ENCODE measurements at regions not wholly inside any gene's neighbourhood (a gene's known extent, or its start where the extent isn't known, plus 50 kb on each side); places are given as distances from the start of the nearest gene placed in this dataset.
"Not testable (repeated sequence)": the region's sequence is repeated elsewhere in the genome, so short reads cannot be mapped to it uniquely, and the experiment has no call there.

- no peaks in the 10 kb centered on the region for H3K9me3 ChIP-seq (ENCODE audit: control insufficient read depth, insufficient read depth, low read depth, low read length)
- peak in 1 of 2 donors; percentile 4 for DNase-seq (ENCODE audit: low read depth in 2 of 2)
- H2AFZ ChIP-seq (ENCODE audit: low read length), result no peak overlapping the region
- no peak overlapping the region for H3K9ac ChIP-seq (ENCODE audit: insufficient read depth, low read length)
- H3K79me2 ChIP-seq (ENCODE audit: control insufficient read depth, insufficient read depth, low read length), result no peaks in the 10 kb centered on the region
- peak overlapping the region; percentile 8 to 81 (median 29) for H3K4me3 ChIP-seq (replicated peaks in 1 of 4; ENCODE audit: control extremely low read depth in 1 of 4, insufficient read depth in 1 of 4, low read depth in 3 of 4, low read length in 4 of 4)
- H3K4me2 ChIP-seq (ENCODE audit: extremely low read depth, insufficient read depth, low read length), result peak overlapping the region; percentile 83
- H4K20me1 ChIP-seq (ENCODE audit: control insufficient read depth, extremely low read depth, insufficient read depth, low read length), result no peaks in the 10 kb centered on the region
- no peaks in the 10 kb centered on the region for H3K36me3 ChIP-seq (ENCODE audit: control insufficient read depth, insufficient read depth, low read length)
- no peaks in the 10 kb centered on the region for H3K27me3 ChIP-seq (ENCODE audit: control insufficient read depth, insufficient read depth, low read length)
- H3K27ac ChIP-seq (ENCODE audit: insufficient read depth, low read length), result no peak overlapping the region
- no peaks in the 10 kb centered on the region for H3K4me1 ChIP-seq (ENCODE audit: control insufficient read depth, extremely low read depth, insufficient read depth, low read length)
- TF ChIP-seq CTCF (conservative IDR thresholded peaks at IDR 0.05 in 1 of 2, IDR thresholded peaks at IDR 0.05 in 1 of 2; ENCODE audit: low read depth in 1 of 2, low read length in 2 of 2) (no peak), EZH2 (IDR thresholded peaks at IDR 0.05; ENCODE audit: low read length, missing control alignments) (no peak)
Observed at GRCh38 chr6:27593200-27593818, 120.4 kb upstream of the ZNF184 start.

- Histone ChIP-seq H2AFZ (ENCODE audit: low read length) (no peak overlapping the region), H3K36me3 (ENCODE audit: control insufficient read depth, insufficient read depth, low read length) (no peaks in the 10 kb centered on the region), H3K4me3 (replicated peaks in 1 of 4; ENCODE audit: control extremely low read depth in 1 of 4, insufficient read depth in 1 of 4, low read depth in 3 of 4, low read length in 4 of 4) (peak overlapping the region; percentile 2 to 81 (median 30)), H3K27ac (ENCODE audit: insufficient read depth, low read length) (no peak overlapping the region), H3K79me2 (ENCODE audit: control insufficient read depth, insufficient read depth, low read length) (no peaks in the 10 kb centered on the region), H3K9ac (ENCODE audit: insufficient read depth, low read length) (no peak overlapping the region), H3K27me3 (ENCODE audit: control insufficient read depth, insufficient read depth, low read length) (no peaks in the 10 kb centered on the region), H3K4me2 (ENCODE audit: extremely low read depth, insufficient read depth, low read length) (peak overlapping the region; percentile 83), H4K20me1 (ENCODE audit: control insufficient read depth, extremely low read depth, insufficient read depth, low read length) (no peaks in the 10 kb centered on the region), H3K9me3 (ENCODE audit: control insufficient read depth, insufficient read depth, low read depth, low read length) (no peaks in the 10 kb centered on the region), H3K4me1 (ENCODE audit: control insufficient read depth, extremely low read depth, insufficient read depth, low read length) (no peaks in the 10 kb centered on the region)
- TF ChIP-seq CTCF (conservative IDR thresholded peaks at IDR 0.05 in 1 of 2, IDR thresholded peaks at IDR 0.05 in 1 of 2; ENCODE audit: low read depth in 1 of 2, low read length in 2 of 2) (no peak), EZH2 (IDR thresholded peaks at IDR 0.05; ENCODE audit: low read length, missing control alignments) (no peak)
- DNase-seq (ENCODE audit: low read depth in 2 of 2), result peak; percentile 62 to 89
Observed at GRCh38 chr6:27592481-27593199, 119.7 kb upstream of the ZNF184 start.

- peak; percentile 49 to 53 for DNase-seq (ENCODE audit: low read depth in 2 of 2)
- H2AFZ ChIP-seq (ENCODE audit: low read length), result no peak overlapping the region
Observed at GRCh38 chr6:27591699-27592480, 119.0 kb upstream of the ZNF184 start.

GRCh38 chr6:27585316-27585715, 112.4 kb upstream of the ZNF184 start:
- H3K27me3 ChIP-seq (ENCODE audit: control insufficient read depth, insufficient read depth, low read length); H3K36me3 ChIP-seq (ENCODE audit: control insufficient read depth, insufficient read depth, low read length); H3K9me3 ChIP-seq (ENCODE audit: control insufficient read depth, insufficient read depth, low read depth, low read length); H3K79me2 ChIP-seq (ENCODE audit: control insufficient read depth, insufficient read depth, low read length); DNase-seq (ENCODE audit: low read depth in 2 of 2); H3K4me1 ChIP-seq (ENCODE audit: control insufficient read depth, extremely low read depth, insufficient read depth, low read length); H4K20me1 ChIP-seq (ENCODE audit: control insufficient read depth, extremely low read depth, insufficient read depth, low read length); H3K4me3 ChIP-seq (replicated peaks in 1 of 4; ENCODE audit: control extremely low read depth in 1 of 4, insufficient read depth in 1 of 4, low read depth in 3 of 4, low read length in 4 of 4); H2AFZ ChIP-seq (ENCODE audit: low read length); H3K9ac ChIP-seq (ENCODE audit: insufficient read depth, low read length); H3K27ac ChIP-seq (ENCODE audit: insufficient read depth, low read length); H3K4me2 ChIP-seq (ENCODE audit: extremely low read depth, insufficient read depth, low read length): not testable (repeated sequence)

More at GRCh38 chr6:27591699-27592480, 119.0 kb upstream of the ZNF184 start:
- Histone ChIP-seq H3K9me3 (ENCODE audit: control insufficient read depth, insufficient read depth, low read depth, low read length) (no peaks in the 10 kb centered on the region), H3K4me2 (ENCODE audit: extremely low read depth, insufficient read depth, low read length) (peak overlapping the region; percentile 71), H3K9ac (ENCODE audit: insufficient read depth, low read length) (no peak overlapping the region), H3K4me3 (replicated peaks in 1 of 4; ENCODE audit: control extremely low read depth in 1 of 4, insufficient read depth in 1 of 4, low read depth in 3 of 4, low read length in 4 of 4) (peak overlapping the region; percentile 2 to 81 (median 30)), H3K4me1 (ENCODE audit: control insufficient read depth, extremely low read depth, insufficient read depth, low read length) (no peaks in the 10 kb centered on the region), H3K27ac (ENCODE audit: insufficient read depth, low read length) (no peak overlapping the region), H4K20me1 (ENCODE audit: control insufficient read depth, extremely low read depth, insufficient read depth, low read length) (no peaks in the 10 kb centered on the region), H3K27me3 (ENCODE audit: control insufficient read depth, insufficient read depth, low read length) (no peaks in the 10 kb centered on the region), H3K36me3 (ENCODE audit: control insufficient read depth, insufficient read depth, low read length) (no peaks in the 10 kb centered on the region), H3K79me2 (ENCODE audit: control insufficient read depth, insufficient read depth, low read length) (no peaks in the 10 kb centered on the region)
- no peak for TF ChIP-seq CTCF (conservative IDR thresholded peaks at IDR 0.05 in 1 of 2, IDR thresholded peaks at IDR 0.05 in 1 of 2; ENCODE audit: low read depth in 1 of 2, low read length in 2 of 2)
